GM18870 (cell line): ENCODE measurements at regions not wholly inside any gene's neighbourhood (a gene's known extent, or its start where the extent isn't known, plus 50 kb on each side); places are given as distances from the start of the nearest gene placed in this dataset.

Source experiments
- ATAC-seq: cut with Tn5 transposase; IDR thresholded peaks from one replicate; pipeline ENCODE4 v1.9.1; 2021; ENCODE audit warnings: moderate library complexity; ENCODE audit not compliant: unreplicated experiment

GRCh38 chr17:73749928-73750605, 105.8 kb upstream of the SDK2 start:
- ATAC-seq: no peak

- ATAC-seq: no peak
Measured at GRCh38 chr17:73750975-73751374, 106.7 kb upstream of the SDK2 start.

GRCh38 chr17:73753751-73754496, 109.7 kb upstream of the SDK2 start:
- ATAC-seq: no peak

DNA sequence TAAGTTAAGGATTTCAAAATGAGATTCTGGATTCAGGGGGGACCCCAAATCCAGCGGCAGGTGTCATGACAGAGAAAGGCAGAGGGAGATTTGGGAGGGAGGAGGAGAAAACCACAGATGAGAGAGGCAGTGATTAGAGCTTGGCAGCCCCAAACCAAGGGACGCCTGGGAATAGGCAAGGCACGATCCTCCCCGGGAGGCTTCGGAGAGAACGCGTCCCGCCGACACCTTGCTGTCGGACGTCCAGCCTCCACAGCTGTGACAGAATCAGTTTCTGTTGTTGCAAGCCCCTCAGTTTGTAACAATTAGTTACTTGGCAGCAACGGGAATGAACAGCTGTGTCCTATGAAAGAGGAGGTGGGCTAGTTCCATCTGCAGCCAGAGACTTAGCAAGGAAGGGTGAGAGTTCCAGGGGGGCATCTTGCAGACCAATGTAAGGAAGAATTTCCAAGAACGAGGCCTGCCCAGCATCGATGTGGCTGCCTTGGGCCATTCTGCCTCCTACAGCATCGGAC, 110.7 kb upstream of the SDK2 start:
- ATAC-seq: no peak

GRCh38 chr17:73757420-73757819, 113.2 kb upstream of the SDK2 start:
- ATAC-seq: no peak

DNA sequence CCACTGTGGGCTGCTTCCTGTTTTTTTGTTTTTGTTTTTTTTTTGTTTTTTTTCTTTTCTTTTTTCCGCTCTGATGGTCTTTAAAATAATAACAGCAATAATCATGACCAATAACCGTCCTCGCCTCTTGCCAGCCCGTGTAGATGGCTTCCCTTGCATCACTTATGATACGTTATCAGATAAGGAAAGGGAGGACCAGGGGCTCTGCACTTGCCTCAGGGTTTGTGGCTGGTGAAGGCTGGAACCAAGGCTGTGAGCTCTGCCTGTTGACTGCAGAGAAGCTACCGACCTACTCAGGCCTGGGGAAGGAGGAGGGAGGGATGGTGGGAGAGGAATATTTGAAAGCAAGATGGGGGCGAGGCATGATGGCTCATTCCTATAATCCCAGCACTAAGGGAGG, 114.0 kb upstream of the SDK2 start:
- ATAC-seq: no peak

DNA sequence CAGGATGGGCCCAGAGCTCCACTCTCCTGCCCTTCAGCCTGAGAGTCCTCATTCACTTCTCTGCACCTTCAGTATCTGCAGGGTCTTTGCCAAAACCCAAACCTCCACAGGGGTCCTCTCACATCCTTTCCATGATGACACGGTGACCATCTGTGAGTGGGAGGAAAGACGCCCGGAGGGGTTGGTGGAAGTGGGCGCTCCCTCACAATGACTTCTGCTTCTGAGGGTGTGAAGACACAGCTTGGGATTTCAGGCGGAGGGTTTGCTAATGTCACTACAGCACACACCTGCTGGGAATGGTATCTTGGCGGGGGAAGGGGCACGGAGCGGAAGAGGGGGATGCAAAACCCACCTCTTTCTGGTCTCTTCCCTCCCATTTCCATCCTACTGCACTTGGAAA, 115.1 kb upstream of the SDK2 start:
- ATAC-seq: no peak

DNA sequence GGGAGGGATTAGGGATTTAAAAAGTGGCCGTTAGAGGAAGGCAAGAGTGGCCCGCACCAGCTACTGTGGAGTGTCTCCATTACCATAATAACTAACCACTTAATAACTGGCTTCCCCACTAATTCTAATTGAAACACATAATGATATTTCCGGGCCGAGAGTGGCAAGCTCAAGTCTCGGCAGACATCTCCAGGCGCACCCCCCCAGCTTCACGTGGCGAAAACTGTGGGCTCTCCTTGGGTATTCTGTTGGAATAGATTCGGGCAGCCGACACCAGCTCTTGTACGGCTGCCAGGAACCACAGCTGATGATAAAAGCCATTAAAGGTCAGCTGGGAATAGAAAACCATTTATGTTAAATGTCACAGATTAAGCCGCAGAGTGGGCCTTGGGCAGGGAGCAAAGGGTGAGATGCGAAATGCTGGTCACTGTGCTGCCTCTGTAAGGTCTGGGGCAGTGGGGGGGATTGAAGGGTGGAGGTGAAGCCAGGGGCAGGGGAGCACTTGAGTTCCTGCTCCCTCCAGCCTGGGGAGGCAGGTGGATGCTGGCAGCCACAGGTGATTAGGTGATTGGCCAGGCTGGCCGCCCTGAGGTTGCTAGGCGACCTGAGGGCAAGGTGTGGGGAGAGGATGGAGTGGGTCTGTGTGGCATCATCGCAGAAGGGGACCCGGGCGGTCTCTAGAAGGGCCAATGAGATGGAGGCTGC, 115.6 kb upstream of the SDK2 start:
- ATAC-seq: no peak

- no peak for ATAC-seq
Measured at GRCh38 chr17:73760439-73760758, 116.2 kb upstream of the SDK2 start.

GRCh38 chr17:73765824-73766563, 121.7 kb upstream of the SDK2 start:
- ATAC-seq: no peak

- no peak for ATAC-seq
Measured at GRCh38 chr17:73767696-73768095, 123.5 kb upstream of the SDK2 start.

GRCh38 chr17:73768691-73769090, 124.4 kb upstream of the SDK2 start:
- no peak for ATAC-seq

- ATAC-seq: no peak
Measured at GRCh38 chr17:73769479-73769878, 125.2 kb upstream of the SDK2 start.

- no peak for ATAC-seq
Measured at GRCh38 chr17:73770115-73770848, 126.0 kb upstream of the SDK2 start.

DNA sequence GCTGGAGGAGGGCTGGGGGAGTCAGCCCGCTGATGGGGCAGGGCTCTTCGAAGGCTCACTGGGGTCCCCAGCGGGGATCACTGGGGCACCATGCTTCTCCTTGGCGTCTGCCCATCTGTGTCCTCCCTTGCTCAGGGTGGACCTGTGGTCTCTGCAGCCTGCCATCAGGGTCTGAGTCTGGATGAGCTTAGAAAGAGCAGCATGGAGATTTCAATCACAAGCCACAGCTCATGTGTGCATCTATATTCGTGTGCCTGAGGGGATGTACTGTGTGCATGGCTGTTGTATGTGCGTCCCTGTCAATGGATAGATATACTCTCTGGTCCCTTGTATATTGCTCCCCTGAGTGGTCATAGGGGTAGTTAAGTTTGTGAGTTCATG, 126.6 kb upstream of the SDK2 start:
- ATAC-seq: no peak

- no peak for ATAC-seq
Measured at GRCh38 chr17:73772107-73772705, 128.0 kb upstream of the SDK2 start.

DNA sequence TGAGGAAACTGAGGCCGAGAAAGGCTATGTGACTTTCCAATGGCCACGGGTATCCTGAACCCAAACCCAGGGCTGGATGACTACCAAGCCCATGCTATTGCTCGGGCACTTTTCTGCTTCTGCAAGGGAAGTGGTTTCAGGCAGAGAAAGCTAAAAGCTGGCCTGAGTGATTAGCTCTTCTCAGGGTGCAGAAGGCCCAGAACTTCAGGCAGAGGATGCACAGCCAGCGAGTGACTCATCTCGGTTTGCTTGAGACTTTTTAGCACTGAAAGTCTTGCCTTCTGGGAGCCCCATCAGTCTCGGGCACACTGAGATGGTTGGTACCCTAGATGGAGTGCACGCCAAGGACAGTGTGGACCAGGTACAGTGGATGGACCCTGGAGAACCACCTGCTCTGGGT, 129.5 kb upstream of the SDK2 start:
- no peak for ATAC-seq

- no peak for ATAC-seq
Measured at GRCh38 chr17:73774852-73775251, 130.6 kb upstream of the SDK2 start.

DNA sequence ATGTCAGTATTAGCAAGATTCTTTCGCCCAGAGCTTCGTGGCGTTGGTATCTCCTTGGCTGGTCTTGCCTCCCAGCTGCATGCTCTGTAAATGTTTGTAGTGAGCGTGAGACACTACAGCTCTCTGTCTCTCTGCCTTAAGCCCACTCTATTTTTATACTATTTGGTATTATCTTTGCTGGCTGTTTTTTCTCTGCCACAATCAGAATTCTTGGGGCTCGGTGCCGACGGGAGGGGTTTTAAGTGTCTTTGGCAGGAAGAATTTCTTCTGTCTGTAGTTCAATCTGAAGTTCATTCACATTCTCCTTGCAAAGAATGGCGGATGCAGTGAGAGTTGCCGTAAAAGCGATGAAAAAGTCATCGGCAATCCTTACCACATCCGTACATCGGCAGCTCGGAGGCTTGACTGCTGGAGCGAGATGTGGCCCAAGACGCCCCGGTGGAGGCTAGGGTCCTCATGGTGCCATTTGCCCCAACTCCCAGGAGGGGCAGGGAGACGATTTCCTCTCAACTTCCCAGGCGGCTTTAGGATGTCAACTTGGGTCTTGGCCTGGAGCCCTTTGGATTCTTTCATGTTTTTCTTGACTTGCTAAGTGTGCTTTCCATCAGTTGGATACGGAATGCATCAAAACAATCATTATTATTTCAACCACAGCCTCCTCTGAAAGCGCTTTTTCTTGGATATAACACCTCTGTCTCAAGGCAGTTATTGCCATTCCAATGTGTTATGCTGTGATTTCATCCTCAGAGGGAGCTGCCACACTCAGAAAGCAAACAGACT, 132.3 kb upstream of the SDK2 start:
- no peak for ATAC-seq

GRCh38 chr17:73777131-73777449, 132.8 kb upstream of the SDK2 start:
- ATAC-seq: no peak
